Right cardiac atrium (tissue), 5 donors: ENCODE measurements at regions not wholly inside any gene's neighbourhood (a gene's known extent, or its start where the extent isn't known, plus 50 kb on each side); places are given as distances from the start of the nearest gene placed in this dataset.
A peak's percentile ranks its signal among the peaks of the same experiment; 100 is the strongest.
"Not testable (repeated sequence)": the region's sequence is repeated elsewhere in the genome, so short reads cannot be mapped to it uniquely, and the experiment has no call there.

ENCODE experiments used
- ATAC-seq, 2 donors: fragments of 200-7000 bp; cut with Tn5 transposase; one replicate each; pipeline versions ENCODE4 v1.8.0 to v1.9.1; 2020; ENCODE audit warnings: moderate library complexity in 2 of 2, mild to moderate bottlenecking in 1 of 2
- DNase-seq, 3 donors: peaks; one replicate each; pipeline ENCODE4 v3.0.0-alpha.2; 2020
- H3K27ac ChIP-seq: one replicate; pipeline ENCODE4 v1.5.1; 2013; ENCODE audit warnings: mild to moderate bottlenecking, low read length, control low read depth, moderate library complexity
- H3K27me3 ChIP-seq: one replicate; pipeline ENCODE4 v1.6.1; 2013; ENCODE audit not compliant: control insufficient read depth, insufficient read depth
- H3K4me1 ChIP-seq: one replicate; pipeline ENCODE4 v1.6.1; 2013; ENCODE audit warnings: low read length; ENCODE audit not compliant: control insufficient read depth, insufficient read depth
- H3K4me3 ChIP-seq: one replicate; pipeline ENCODE4 v1.5.1; 2013; ENCODE audit warnings: low read length, control low read depth
- H3K9me3 ChIP-seq: one replicate; pipeline ENCODE4 v1.6.1; 2013; ENCODE audit warnings: low read length; ENCODE audit not compliant: control insufficient read depth
- WGBS: extraction: QIAGEN DNeasy Blood & Tissue Kit; methylation state at CpG from one replicate; pipeline ENCODE4 v1.1.7; 2013; 5-methylcytosine and 5-hydroxymethylcytosine counted together
- intact Hi-C, 4 donors: fragments of 100-400 bp; cut with DNase I; formaldehyde crosslinking; loops; one replicate each; pipeline versions ENCODE4 v1.11.0 to v1.14.0; 2022 to 2023
- donor health status: healthy with polysubstance abuse.
- donor health status: DM: no; HTN: yes; CAD: no.
- donor health status: DM: no; HTN: no; CAD: no.
- donor health status: DM: no; HTN: yes; CAD: no; lungs with severe emphysema.
- donor health status: DM: yes; HTN: yes; CAD: no.

DNA sequence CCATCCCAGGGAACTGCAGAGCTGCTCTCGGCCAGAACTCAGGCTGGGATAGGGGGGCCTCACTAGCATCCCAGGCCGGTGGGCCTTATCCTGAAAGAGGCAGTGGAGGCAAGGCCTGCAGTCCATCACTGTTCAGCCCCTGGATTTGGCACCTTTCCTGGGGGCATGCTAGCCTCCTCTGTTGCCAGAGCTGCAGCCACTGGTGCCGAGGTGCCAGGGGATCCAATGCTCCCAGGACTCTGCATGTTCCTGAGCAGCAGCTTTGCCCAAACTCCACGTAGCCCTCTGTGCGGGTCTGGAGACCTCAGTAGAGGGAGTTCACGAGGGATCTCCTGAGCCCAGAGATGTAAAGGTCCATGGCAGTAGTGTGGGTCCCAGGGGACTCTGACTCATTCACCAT lies 551.7 kb upstream of the AMOT start:
- ATAC-seq (no peak), DNase-seq (peak in 2 of 3 donors; percentile 18 to 22)
- Histone ChIP-seq H3K27ac (no peak overlapping the region), H3K4me3 (no peak overlapping the region), H3K4me1 (no peaks in the 10 kb centered on the region), H3K9me3 (no peaks in the 10 kb centered on the region), H3K27me3 (no peaks in the 10 kb centered on the region)
- intact Hi-C loops: no loop called here
- 85% methylated on average over 6 of the region's 6 CpGs for WGBS

DNA sequence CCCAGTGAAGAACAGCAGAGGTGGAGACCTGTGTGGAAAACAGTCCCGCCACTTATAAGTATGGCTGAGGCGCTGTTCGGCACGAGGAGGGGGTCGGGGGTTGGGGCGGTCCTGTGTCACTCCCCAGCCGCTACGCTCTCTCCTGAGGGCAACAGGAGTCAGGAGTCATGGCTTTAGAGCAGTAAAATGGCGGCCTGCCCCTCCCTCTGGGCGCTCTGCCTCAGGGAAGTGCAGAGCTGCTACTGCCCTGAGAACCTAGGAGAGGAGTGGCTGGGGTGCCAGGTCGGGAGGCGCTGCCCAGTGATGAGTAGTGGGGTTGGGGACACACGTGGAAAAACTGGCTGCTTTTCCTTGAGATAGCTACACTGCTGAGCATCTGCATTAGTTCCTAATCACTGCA lies 551.2 kb upstream of the AMOT start:
- DNase-seq: no peak
- no peak for ATAC-seq
- no peak overlapping the region for H3K4me3 ChIP-seq
- intact Hi-C loops: no loop called here
- no peak overlapping the region for H3K27ac ChIP-seq
- H3K27me3 ChIP-seq: no peaks in the 10 kb centered on the region
- 87% methylated on average over 13 of the region's 13 CpGs for WGBS
- no peaks in the 10 kb centered on the region for H3K4me1 ChIP-seq
- H3K9me3 ChIP-seq: no peaks in the 10 kb centered on the region

DNA sequence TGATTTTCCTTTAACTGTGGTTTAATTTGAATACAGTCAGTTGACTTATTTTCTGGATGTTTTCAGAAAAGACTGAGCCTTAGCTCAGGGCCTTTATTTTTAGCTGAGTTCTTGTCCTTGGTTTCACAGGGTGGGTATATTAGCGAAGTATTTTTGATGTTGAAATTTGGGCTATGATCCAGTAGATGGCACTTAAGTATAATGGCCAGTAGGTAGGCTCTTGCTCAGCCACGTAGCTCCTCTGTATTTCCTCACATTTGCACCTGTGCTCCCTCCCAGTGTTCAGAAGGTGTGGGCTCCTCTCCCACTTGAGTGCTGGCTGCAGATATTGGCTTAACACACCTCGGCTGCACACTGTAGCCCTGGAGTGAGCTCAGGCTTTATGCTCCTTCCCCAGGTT lies 549.9 kb upstream of the AMOT start:
- WGBS: 79% methylated on average over 3 of the region's 3 CpGs
- no peak for DNase-seq
- intact Hi-C loops: no loop called here
- H3K27me3 ChIP-seq: no peaks in the 10 kb centered on the region
- no peaks in the 10 kb centered on the region for H3K4me1 ChIP-seq
- no peak overlapping the region for H3K4me3 ChIP-seq
- ATAC-seq: no peak
- no peaks in the 10 kb centered on the region for H3K9me3 ChIP-seq
- H3K27ac ChIP-seq: no peak overlapping the region

DNA sequence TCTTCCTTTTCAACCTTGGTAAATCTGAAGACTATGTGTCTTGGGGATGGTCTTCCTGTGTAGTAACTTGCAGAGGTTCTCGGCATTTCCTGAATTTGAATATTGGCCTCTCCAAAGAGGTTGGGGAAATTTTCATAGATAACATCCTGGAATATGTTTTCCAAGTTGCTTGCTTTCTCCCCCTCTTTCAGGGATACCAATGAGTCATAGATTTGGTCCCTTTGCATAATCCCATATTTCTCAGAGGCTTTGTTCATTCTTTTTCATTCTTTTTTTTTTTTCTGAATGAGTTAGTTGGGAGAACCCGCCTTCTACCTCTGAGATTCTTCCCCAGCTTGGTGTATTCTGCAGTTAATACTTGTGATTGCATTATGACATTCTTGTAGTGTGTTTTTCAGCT lies 549.2 kb upstream of the AMOT start:
- H3K4me3 ChIP-seq: no peak overlapping the region
- H3K27ac ChIP-seq: no peak overlapping the region
- intact Hi-C loops: no loop called here
- H3K9me3 ChIP-seq: no peaks in the 10 kb centered on the region
- no peaks in the 10 kb centered on the region for H3K27me3 ChIP-seq
- no peaks in the 10 kb centered on the region for H3K4me1 ChIP-seq
- 88% methylated on average over 2 of the region's 2 CpGs for WGBS
- no peak for DNase-seq
- no peak for ATAC-seq

DNA sequence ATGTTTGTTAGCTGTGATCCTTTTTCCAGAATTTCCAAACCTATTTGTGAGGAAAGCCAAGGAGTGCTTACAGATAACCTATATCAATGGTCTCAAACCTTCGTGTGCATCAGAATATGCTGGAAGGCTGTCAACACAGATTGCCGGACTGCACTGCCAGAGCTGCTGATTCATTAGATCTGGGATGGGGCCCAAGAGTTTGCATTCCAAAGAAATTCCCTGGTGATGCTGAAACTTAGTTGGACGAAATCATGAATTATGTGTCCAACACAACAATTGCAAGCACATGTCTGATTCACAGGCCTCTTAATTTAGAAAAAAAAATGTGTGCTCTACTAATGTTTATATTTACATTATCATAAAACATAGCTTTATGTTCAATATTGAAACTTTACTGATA lies 544.0 kb upstream of the AMOT start:
- Histone ChIP-seq H3K4me3 (no peak overlapping the region), H3K4me1 (no peaks in the 10 kb centered on the region), H3K27me3 (no peaks in the 10 kb centered on the region), H3K27ac (no peak overlapping the region), H3K9me3 (no peaks in the 10 kb centered on the region)
- intact Hi-C loops: no loop called here
- WGBS: 29% methylated on average over 3 of the region's 3 CpGs
- DNase-seq (peak in 2 of 3 donors; percentile 20 to 35), ATAC-seq (peak in 1 of 2 donors; percentile 48)

DNA sequence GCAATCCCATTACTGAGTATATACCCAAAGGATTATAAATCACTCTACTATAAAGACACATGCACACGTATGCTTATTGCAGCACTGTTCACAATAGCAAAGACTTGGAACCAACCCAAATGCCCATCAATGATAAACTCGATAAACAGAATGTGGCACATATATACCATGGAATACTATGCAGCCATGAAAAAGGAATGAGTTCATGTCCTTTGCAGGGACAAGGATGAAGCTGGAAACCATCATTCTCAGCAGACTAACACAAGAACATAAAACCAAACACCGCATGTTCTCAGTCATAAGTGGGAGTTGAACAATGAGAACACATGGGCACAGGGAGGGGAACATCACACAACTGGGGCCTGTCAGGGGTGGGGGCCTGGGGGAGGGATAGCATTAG lies 532.8 kb upstream of the AMOT start:
- not testable (repeated sequence) for ATAC-seq

DNA sequence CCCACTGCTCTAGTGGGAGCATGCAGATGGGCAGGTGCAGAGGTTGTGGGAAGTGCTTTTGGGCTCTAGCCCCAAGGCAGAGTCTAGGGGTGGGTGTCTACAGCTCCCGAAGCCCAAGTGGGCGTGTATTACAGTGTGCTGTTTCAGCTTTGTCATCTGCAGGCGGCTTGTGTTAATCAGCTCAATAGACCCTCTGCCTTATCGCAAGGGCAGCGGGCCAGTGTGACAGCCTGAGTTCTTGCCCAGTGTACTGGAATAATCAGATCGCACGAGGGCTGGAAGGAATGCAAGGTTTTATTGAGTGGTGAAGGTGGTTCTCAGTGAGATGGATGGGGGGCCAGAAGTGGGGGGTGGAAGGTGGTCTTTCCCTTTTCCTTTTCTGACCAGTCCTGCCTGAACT lies 529.4 kb upstream of the AMOT start:
- intact Hi-C loops: no loop called here
- WGBS: 60% methylated on average over 7 of the region's 7 CpGs

More for the DNA sequence above, 532.8 kb upstream of the AMOT start:
- intact Hi-C loops, H3K4me1 ChIP-seq, H3K4me3 ChIP-seq, H3K27ac ChIP-seq, H3K27me3 ChIP-seq, H3K9me3 ChIP-seq, DNase-seq: not testable (repeated sequence)
- 91% methylated on average over 3 of the region's 3 CpGs for WGBS

DNA sequence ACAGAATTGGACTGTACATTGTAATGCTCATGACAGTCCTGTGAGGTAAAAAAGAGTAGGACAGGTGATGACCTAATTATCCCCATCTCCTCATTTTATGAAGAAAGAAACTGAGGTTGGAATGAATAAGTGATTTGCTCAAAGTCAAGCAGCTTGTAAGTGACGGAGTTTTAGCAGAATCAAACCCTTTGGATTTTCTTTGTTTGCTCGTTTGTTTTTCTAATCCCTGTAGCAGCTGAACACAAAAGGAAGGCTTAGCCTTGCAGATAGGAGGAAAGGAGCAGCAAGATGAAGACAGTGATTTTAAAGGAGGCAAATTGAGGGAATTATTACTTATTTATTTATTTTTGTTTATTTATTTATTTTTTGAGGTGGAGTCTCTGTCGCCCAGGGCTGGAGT lies 528.4 kb upstream of the AMOT start:
- WGBS: 80% methylated on average over 3 of the region's 3 CpGs
- H3K4me1 ChIP-seq: no peaks in the 10 kb centered on the region
- no peak for ATAC-seq
- intact Hi-C loops: no loop called here
- H3K4me3 ChIP-seq: no peak overlapping the region
- no peaks in the 10 kb centered on the region for H3K27me3 ChIP-seq
- H3K27ac ChIP-seq: no peak overlapping the region
- H3K9me3 ChIP-seq: no peaks in the 10 kb centered on the region
- DNase-seq: no peak

More for the DNA sequence above, 529.4 kb upstream of the AMOT start:
- H3K4me3 ChIP-seq: no peak overlapping the region
- ATAC-seq: no peak
- no peaks in the 10 kb centered on the region for H3K4me1 ChIP-seq
- no peak overlapping the region for H3K27ac ChIP-seq
- H3K9me3 ChIP-seq: no peaks in the 10 kb centered on the region
- no peak for DNase-seq
- H3K27me3 ChIP-seq: no peaks in the 10 kb centered on the region

DNA sequence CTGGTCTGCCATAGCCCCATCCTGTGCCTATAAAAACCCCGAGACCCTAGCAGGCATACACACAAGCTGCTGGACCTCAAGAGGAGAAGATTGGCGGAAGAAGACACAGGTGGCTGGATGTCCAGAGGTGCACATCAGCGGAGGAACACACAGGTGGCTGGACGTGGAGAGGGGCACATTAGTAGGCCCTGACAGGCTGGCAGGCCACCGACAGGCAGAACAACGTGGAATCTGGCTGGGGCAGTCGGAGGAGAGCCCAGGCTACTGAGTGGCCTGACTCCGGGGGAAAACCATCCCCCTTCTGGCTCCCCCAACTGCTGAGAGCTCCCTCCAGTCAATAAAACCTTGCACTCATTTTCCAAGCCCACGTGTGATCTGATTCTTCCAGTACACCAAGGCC lies 512.5 kb upstream of the AMOT start:
- intact Hi-C loops: no loop called here
- 81% methylated on average over 9 of the region's 9 CpGs for WGBS
- no peaks in the 10 kb centered on the region for H3K27me3 ChIP-seq
- H3K4me3 ChIP-seq: no peak overlapping the region
- H3K27ac ChIP-seq: no peak overlapping the region
- no peaks in the 10 kb centered on the region for H3K4me1 ChIP-seq
- no peaks in the 10 kb centered on the region for H3K9me3 ChIP-seq
- DNase-seq (no peak), ATAC-seq (no peak)

DNA sequence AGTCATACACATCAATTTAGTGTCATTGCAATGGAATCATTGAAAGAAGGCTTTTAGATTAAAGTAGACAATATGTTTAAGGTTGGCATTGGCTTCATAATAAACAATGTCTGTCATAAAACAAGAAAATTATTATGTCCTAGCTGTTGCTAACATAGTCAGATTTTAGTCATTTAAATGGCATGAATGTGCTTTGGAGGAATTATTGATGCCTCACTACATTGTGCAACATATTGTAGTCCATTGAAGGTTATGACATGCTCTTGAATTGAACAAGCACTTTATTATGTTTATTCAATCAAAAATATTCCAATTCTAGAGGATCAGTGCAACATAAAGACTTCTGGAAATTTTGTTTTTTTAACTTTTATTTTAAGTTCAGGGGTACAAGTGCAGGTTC lies 489.8 kb upstream of the AMOT start:
- intact Hi-C loops: no loop called here
- H3K9me3 ChIP-seq: no peaks in the 10 kb centered on the region
- DNase-seq (no peak), ATAC-seq (no peak)
- no peak overlapping the region for H3K27ac ChIP-seq
- H3K27me3 ChIP-seq: no peaks in the 10 kb centered on the region
- no peak overlapping the region for H3K4me3 ChIP-seq
- H3K4me1 ChIP-seq: no peaks in the 10 kb centered on the region

DNA sequence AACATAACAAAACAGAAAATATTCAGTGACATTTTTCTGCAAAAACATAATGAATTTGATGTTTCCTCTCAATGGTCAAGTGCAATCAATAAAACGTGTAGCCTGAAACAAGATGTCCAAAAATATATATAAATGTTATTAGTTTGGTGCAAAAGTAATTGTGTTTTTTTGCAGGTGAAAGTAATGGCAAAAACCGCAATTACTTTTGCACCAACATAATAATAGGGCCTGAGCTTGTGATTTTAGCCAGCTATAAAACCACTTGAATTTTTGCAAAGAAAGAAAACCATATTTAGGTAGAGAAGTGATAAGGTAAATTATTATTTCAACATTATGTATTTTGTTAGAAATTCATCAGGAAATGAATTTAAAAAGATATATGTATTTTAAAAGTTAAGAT lies 475.3 kb upstream of the AMOT start:
- intact Hi-C loops: no loop called here
- no peak overlapping the region for H3K4me3 ChIP-seq
- H3K4me1 ChIP-seq: no peaks in the 10 kb centered on the region
- no peak for DNase-seq
- H3K27me3 ChIP-seq: no peaks in the 10 kb centered on the region
- no peak overlapping the region for H3K27ac ChIP-seq
- WGBS: 65% methylated on average over 2 of the region's 2 CpGs
- no peak for ATAC-seq
- H3K9me3 ChIP-seq: no peaks in the 10 kb centered on the region

DNA sequence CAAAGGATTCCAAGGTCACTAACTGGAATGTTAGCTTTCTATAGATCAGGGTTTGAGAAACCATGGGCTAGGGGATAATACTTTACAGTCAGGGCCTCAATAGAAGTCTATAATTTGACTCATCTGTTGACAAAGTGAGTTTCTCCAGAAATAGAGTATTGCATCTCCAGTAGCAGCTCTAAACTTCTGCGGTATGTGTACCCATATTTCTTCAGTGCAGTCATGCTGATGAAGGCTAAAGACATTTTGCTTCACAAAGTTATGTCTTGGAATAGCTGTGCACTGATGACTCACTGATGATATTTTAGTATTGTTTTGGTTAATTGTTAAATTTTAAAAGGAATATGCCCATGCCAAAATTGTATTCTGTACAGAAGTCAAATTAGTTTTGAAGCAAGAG lies 464.9 kb upstream of the AMOT start:
- Histone ChIP-seq H3K4me3 (no peak overlapping the region), H3K27ac (no peak overlapping the region), H3K27me3 (no peaks in the 10 kb centered on the region), H3K9me3 (no peaks in the 10 kb centered on the region), H3K4me1 (no peaks in the 10 kb centered on the region)
- no peak for DNase-seq
- no peak for ATAC-seq
- intact Hi-C loops: no loop called here
- 84% methylated on average over 1 of the region's 1 CpG for WGBS
